Caco-2 (cell line): ENCODE measurements at regions not wholly inside any gene's neighbourhood (a gene's known extent, or its start where the extent isn't known, plus 50 kb on each side); places are given as distances from the start of the nearest gene placed in this dataset.

Experiments used
- BruUV-seq: library from RNA; stranded (reverse); fragments of 400-500 nt; replicated peaks from 2 replicates; lab custom pipeline; 2021; lab: Mats Ljungman, UMichigan
- CTCF ChIA-PET: fragments of 300-600 bp; sonication (Branson Sonifier 250); formaldehyde crosslinking; loops from one replicate; lab custom pipeline; 2022; ENCODE audit warnings: antibody characterized with exemption; lab: Charles Lee
- POLR2A ChIA-PET: fragments of 300-600 bp; sonication (Branson Sonifier 250); formaldehyde crosslinking; loops from one replicate; lab custom pipeline; 2022; ENCODE audit warnings: antibody characterized with exemption; lab: Charles Lee
- DNase-seq, 2 experiments: peaks; one replicate each; pipeline versions ENCODE4 v3.0.0 to v3.0.0-alpha.2; 2020 to 2022
- H3K27me3 ChIP-seq: replicated peaks from 2 replicates; pipeline ENCODE4 v1.6.0; 2011; ENCODE audit warnings: low read length; ENCODE audit not compliant: control insufficient read depth, insufficient read depth
- H3K36me3 ChIP-seq: 2 replicates; pipeline ENCODE4 v1.5.1; 2011; ENCODE audit warnings: low read length; ENCODE audit not compliant: control insufficient read depth, insufficient read depth
- H3K4me1 ChIP-seq: fragments of 250-450 bp; sonication (Bioruptor Pico); 2 replicates; pipeline ENCODE4 v1.5.1; 2020; ENCODE audit warnings: mild to moderate bottlenecking
- H3K4me3 ChIP-seq: 2 replicates; pipeline ENCODE4 v1.5.1; 2011; ENCODE audit warnings: low read depth, mild to moderate bottlenecking, control low read depth, low read length
- H3K9me3 ChIP-seq: fragments of 250-450 bp; sonication (Bioruptor Pico); 2 replicates; pipeline ENCODE4 v1.5.1; 2020; ENCODE audit warnings: mild to moderate bottlenecking, moderate library complexity
- H3K27ac Mint-ChIP-seq: one replicate; pipeline ENCODE4 v1.8.0; 2022; ENCODE audit warnings: mixed read lengths; ENCODE audit not compliant: unreplicated experiment
- H3K27me3 Mint-ChIP-seq: one replicate; pipeline ENCODE4 v1.8.0; 2022; ENCODE audit warnings: mixed read lengths; ENCODE audit not compliant: insufficient read depth, unreplicated experiment
- H3K36me3 Mint-ChIP-seq: one replicate; pipeline ENCODE4 v1.8.0; 2022; ENCODE audit warnings: mild to moderate bottlenecking, mixed read lengths; ENCODE audit not compliant: insufficient read depth, unreplicated experiment
- H3K4me1 Mint-ChIP-seq: one replicate; pipeline ENCODE4 v1.8.0; 2022; ENCODE audit warnings: low read depth, mixed read lengths; ENCODE audit not compliant: unreplicated experiment
- H3K4me3 Mint-ChIP-seq: one replicate; pipeline ENCODE4 v1.8.0; 2022; ENCODE audit warnings: mild to moderate bottlenecking, moderate library complexity, mixed read lengths; ENCODE audit not compliant: unreplicated experiment
- H3K9me3 Mint-ChIP-seq: one replicate; pipeline ENCODE4 v1.8.0; 2022; ENCODE audit warnings: mixed read lengths; ENCODE audit not compliant: unreplicated experiment
- CTCF ChIP-seq, 2 experiments: fragments of 200-600 bp in 1 of 2; IDR thresholded peaks; 1 replicate in 1 of 2; 2 replicates in 1 of 2; pipeline versions ENCODE4 v1.5.1 to v1.8.0; 2011 to 2022; ENCODE audit warnings: antibody characterized with exemption in 1 of 2, control low read depth in 1 of 2, inconsistent platforms in 1 of 2, low read depth in 1 of 2, low read length in 1 of 2, mild to moderate bottlenecking in 1 of 2, moderate library complexity in 1 of 2; ENCODE audit not compliant: insufficient read depth in 1 of 2, severe bottlenecking in 1 of 2, unreplicated experiment in 1 of 2
- intact Hi-C: fragments of 100-400 bp; cut with micrococcal nuclease; formaldehyde crosslinking; loops from one replicate; pipeline ENCODE4 v1.10.0; 2022; ENCODE audit not compliant: unreplicated experiment

- no peak for TF ChIP-seq CTCF (IDR thresholded peaks at IDR 0.05; ENCODE audit: insufficient read depth in 1 of 2, low read depth in 1 of 2, low read length in 1 of 2, severe bottlenecking in 1 of 2, unreplicated experiment in 1 of 2)
- Mint-ChIP-seq H3K27ac (no peak overlapping the region), H3K9me3 (no peaks in the 10 kb centered on the region), H3K4me3 (no peak overlapping the region), H3K4me1 (no peaks in the 10 kb centered on the region), H3K36me3 (no peaks in the 10 kb centered on the region), H3K27me3 (peaks cover 14% of the 10 kb centered on the region)
- H3K4me3 ChIP-seq: no peak overlapping the region
- DNase-seq: no peak
- H3K27me3 ChIP-seq: no peaks in the 10 kb centered on the region
- H3K36me3 ChIP-seq: no peaks in the 10 kb centered on the region
- intact Hi-C loops: no loop called here
- CTCF ChIA-PET: no interaction called here
- POLR2A ChIA-PET: no interaction called here
- H3K9me3 ChIP-seq: no peaks in the 10 kb centered on the region
- BruUV-seq: no TSS peak
- H3K4me1 ChIP-seq: peaks cover 9% of the 10 kb centered on the region; the same call in 1 of the 2 replicates
Observed at GRCh38 chr6:87975561-87975960, 72.1 kb upstream of the SPACA1 start.

GRCh38 chr6:87972279-87972678 lies 75.4 kb upstream of the SPACA1 start:
- Histone ChIP-seq H3K36me3 (no peaks in the 10 kb centered on the region), H3K9me3 (no peaks in the 10 kb centered on the region), H3K27me3 (no peaks in the 10 kb centered on the region), H3K4me1 (peaks cover 9% of the 10 kb centered on the region; the same call in 1 of the 2 replicates), H3K4me3 (no peak overlapping the region)
- Mint-ChIP-seq H3K4me3 (no peak overlapping the region), H3K27ac (no peak overlapping the region), H3K9me3 (no peaks in the 10 kb centered on the region), H3K36me3 (no peaks in the 10 kb centered on the region), H3K27me3 (peaks cover 6% of the 10 kb centered on the region), H3K4me1 (no peaks in the 10 kb centered on the region)
- intact Hi-C loops: no loop called here
- DNase-seq: no peak
- BruUV-seq: no TSS peak
- no peak for TF ChIP-seq CTCF (IDR thresholded peaks at IDR 0.05; ENCODE audit: insufficient read depth in 1 of 2, low read depth in 1 of 2, low read length in 1 of 2, severe bottlenecking in 1 of 2, unreplicated experiment in 1 of 2)
- CTCF ChIA-PET: no interaction called here
- POLR2A ChIA-PET: no interaction called here

DNA sequence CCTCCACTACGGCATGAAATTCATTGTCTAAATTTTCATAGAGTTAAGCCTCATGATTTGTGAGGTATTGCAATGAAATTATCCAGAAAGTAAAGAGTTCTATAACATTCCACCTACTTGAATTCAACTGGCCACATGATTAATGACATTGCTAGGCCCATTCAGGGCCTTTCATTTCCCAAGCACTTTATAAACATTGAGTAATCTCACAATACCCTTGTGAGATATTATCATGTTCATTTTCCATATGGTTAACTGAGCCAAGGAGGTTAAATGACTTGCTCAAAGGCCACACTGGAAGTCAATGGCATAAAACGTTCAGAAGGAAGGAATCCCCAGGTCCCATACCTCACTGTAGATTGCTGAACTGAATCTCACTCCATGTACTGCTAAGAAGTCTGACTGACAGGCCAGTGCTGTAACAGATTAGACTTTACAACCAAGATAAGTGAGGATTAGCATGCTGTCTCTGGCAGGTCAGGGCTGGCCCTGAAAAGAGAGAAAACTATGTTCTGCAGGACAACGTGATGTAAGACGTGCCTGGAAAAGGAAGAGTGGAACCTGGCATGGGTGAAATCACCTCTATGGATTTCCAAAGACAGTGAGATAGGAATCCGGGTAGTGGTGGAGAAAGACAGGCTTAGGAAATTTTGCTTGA lies 75.9 kb upstream of the SPACA1 start:
- DNase-seq: peak; percentile 28 to 35
- Mint-ChIP-seq H3K4me1 (no peaks in the 10 kb centered on the region), H3K9me3 (no peaks in the 10 kb centered on the region), H3K4me3 (no peak overlapping the region), H3K27me3 (peaks cover 5% of the 10 kb centered on the region), H3K27ac (no peak overlapping the region), H3K36me3 (no peaks in the 10 kb centered on the region)
- peaks cover 9% of the 10 kb centered on the region; the same call in 1 of the 2 replicates for H3K4me1 ChIP-seq
- intact Hi-C loops: no loop called here
- ChIA-PET POLR2A (no interaction called here), CTCF (no interaction called here)
- H3K27me3 ChIP-seq: no peaks in the 10 kb centered on the region
- TF ChIP-seq CTCF (IDR thresholded peaks at IDR 0.05; ENCODE audit: insufficient read depth in 1 of 2, low read depth in 1 of 2, low read length in 1 of 2, severe bottlenecking in 1 of 2, unreplicated experiment in 1 of 2): no peak
- H3K4me3 ChIP-seq: no peak overlapping the region
- BruUV-seq: no TSS peak
- H3K9me3 ChIP-seq: no peaks in the 10 kb centered on the region
- no peaks in the 10 kb centered on the region for H3K36me3 ChIP-seq
